Endothelial cell of umbilical vein (primary cell): ENCODE measurements at regions not wholly inside any gene's neighbourhood (a gene's known extent, or its start where the extent isn't known, plus 50 kb on each side); places are given as distances from the start of the nearest gene placed in this dataset.

Experiments
- BruUV-seq: library from RNA; stranded (reverse); fragments of 400-500 nt; replicated peaks from 2 replicates; lab custom pipeline; 2021; lab: Mats Ljungman, UMichigan
- CTCF ChIA-PET: fragments of 300-600, 350-600 bp; sonication (Branson Sonifier 250); formaldehyde crosslinking; loops from one replicate; lab custom pipeline; 2021; ENCODE audit warnings: antibody characterized with exemption, inconsistent platforms; lab: Charles Lee
- POLR2A ChIA-PET: fragments of 300-600, 350-600 bp; sonication (Branson Sonifier 250); formaldehyde crosslinking; loops from one replicate; lab custom pipeline; 2021; ENCODE audit warnings: antibody characterized with exemption, inconsistent platforms; lab: Charles Lee
- DNase-seq: peaks from one replicate; pipeline ENCODE4 v3.0.0-alpha.2; 2011; ENCODE audit warnings: low read depth, low spot score
- FAIRE-seq: peaks from 2 replicates; lab custom pipeline; 2011; peaks lifted over from hg19 to GRCh38; lab: Jason Lieb, UNC
- H2AFZ ChIP-seq: 2 replicates; pipeline ENCODE4 v1.6.0; 2012; ENCODE audit warnings: low read depth, low read length, control low read depth, inconsistent platforms
- H3K27ac ChIP-seq: 2 replicates; pipeline ENCODE4 v1.5.1; 2011; ENCODE audit warnings: low read depth, mild to moderate bottlenecking, control low read depth, low read length, moderate library complexity; ENCODE audit not compliant: insufficient read depth
- H3K27me3 ChIP-seq, 2 experiments: 2 replicates each; pipeline versions ENCODE4 v1.6.0 to v1.6.1; 2011; ENCODE audit warnings: low read length in 2 of 2, mixed read lengths in 1 of 2; ENCODE audit not compliant: control insufficient read depth in 2 of 2, insufficient read depth in 2 of 2
- H3K36me3 ChIP-seq, 2 experiments: 2 replicates in 1 of 2; 3 replicates in 1 of 2; pipeline ENCODE4 v1.5.1; 2011; ENCODE audit warnings: low read length in 2 of 2, mild to moderate bottlenecking in 1 of 2, moderate library complexity in 1 of 2; ENCODE audit not compliant: control insufficient read depth in 2 of 2, insufficient read depth in 2 of 2; ENCODE audit errors: extremely low read depth in 1 of 2
- H3K4me1 ChIP-seq: 3 replicates; pipeline ENCODE4 v1.5.1; 2011; ENCODE audit warnings: mild to moderate bottlenecking, low read length; ENCODE audit not compliant: control insufficient read depth, insufficient read depth; ENCODE audit errors: extremely low read depth
- H3K4me2 ChIP-seq: 2 replicates; pipeline ENCODE4 v1.6.1; 2011; ENCODE audit warnings: low read length, control low read depth, mixed read lengths; ENCODE audit not compliant: insufficient read depth
- H3K4me3 ChIP-seq, 3 experiments: fragments of 200-600 bp in 1 of 3; sonication (generic), shearing (Covaris generic) in 1 of 3; replicated peaks in 1 of 3; 2 replicates each; pipeline ENCODE4 v1.5.1; 2011 to 2016; ENCODE audit warnings: control low read depth in 3 of 3, low read length in 3 of 3, mild to moderate bottlenecking in 2 of 3, inconsistent platforms in 1 of 3, low read depth in 1 of 3, moderate library complexity in 1 of 3; ENCODE audit not compliant: insufficient read depth in 1 of 3
- H3K79me2 ChIP-seq: 2 replicates; pipeline ENCODE4 v1.6.0; 2012; ENCODE audit warnings: low read length, inconsistent platforms; ENCODE audit not compliant: control insufficient read depth, insufficient read depth
- H3K9ac ChIP-seq: replicated peaks from 2 replicates; pipeline ENCODE3; 2011; ENCODE audit warnings: low read length, control low read depth; ENCODE audit not compliant: insufficient read depth; ENCODE audit errors: extremely low read depth
- H3K9me1 ChIP-seq: replicated peaks from 3 replicates; pipeline ENCODE4 v1.6.0; 2011; ENCODE audit warnings: mild to moderate bottlenecking, low read length; ENCODE audit not compliant: control insufficient read depth, insufficient read depth; ENCODE audit errors: extremely low read depth
- H3K9me3 ChIP-seq: replicated peaks from 2 replicates; pipeline ENCODE4 v1.5.1; 2012; ENCODE audit warnings: low read length, inconsistent platforms; ENCODE audit not compliant: control insufficient read depth, insufficient read depth
- H4K20me1 ChIP-seq: replicated peaks from 2 replicates; pipeline ENCODE3; 2011; ENCODE audit warnings: mild to moderate bottlenecking, low read length; ENCODE audit not compliant: control insufficient read depth, insufficient read depth; ENCODE audit errors: extremely low read depth
- EZH2 ChIP-seq: IDR thresholded peaks from 2 replicates; pipeline ENCODE4 v1.6.1; 2012; ENCODE audit warnings: borderline replicate concordance, low read depth, mild to moderate bottlenecking, moderate library complexity, low read length, inconsistent platforms; ENCODE audit not compliant: severe bottlenecking
- FOS ChIP-seq: IDR thresholded peaks from 2 replicates; pipeline ENCODE4 v1.6.1; 2011; ENCODE audit warnings: mild to moderate bottlenecking, low read length, moderate library complexity, borderline replicate concordance; ENCODE audit not compliant: insufficient read depth
- GATA2 ChIP-seq: IDR thresholded peaks from 2 replicates; pipeline ENCODE4 v1.7.0; 2011; ENCODE audit warnings: low read depth, mild to moderate bottlenecking, moderate library complexity, mixed read lengths, low read length; ENCODE audit not compliant: insufficient read length, insufficient read depth
- JUN ChIP-seq: IDR thresholded peaks from 2 replicates; pipeline ENCODE4 v1.6.1; 2011; ENCODE audit warnings: borderline replicate concordance, low read depth; ENCODE audit not compliant: insufficient read length, insufficient read depth
- MYC ChIP-seq: IDR thresholded peaks from one replicate; pipeline ENCODE4 v1.6.1; 2011; ENCODE audit warnings: mild to moderate bottlenecking, low read depth, low read length
- POLR2A ChIP-seq: IDR thresholded peaks from 2 replicates; pipeline ENCODE4 v1.6.1; 2012; ENCODE audit warnings: low read depth, mild to moderate bottlenecking, control low read depth, low read length
- POLR2AphosphoS5 ChIP-seq: IDR thresholded peaks from 2 replicates; pipeline ENCODE4 v1.6.1; 2012; ENCODE audit warnings: low read depth, mild to moderate bottlenecking, control low read depth, low read length, moderate library complexity; ENCODE audit not compliant: insufficient read depth
- dilution Hi-C: fragments of 300-500 bp; cut with MboI; formaldehyde crosslinking; loops from one replicate; pipeline ENCODE4 v1.15.0; 2019; ENCODE audit warnings: low sequenced_read_pairs; ENCODE audit not compliant: extremely low pct_ligation_motif_present
- intact Hi-C: fragments of 100-400 bp; cut with micrococcal nuclease; formaldehyde crosslinking; loops from one replicate; pipeline ENCODE4 v1.10.0; 2022
- TF ChIP-seq, protein P1 (sequence below), 2 donors: IDR thresholded peaks; 1 replicate in 1 of 2; 2 replicates in 1 of 2; pipeline ENCODE4 v1.5.1; 2011; ENCODE audit warnings: low read length in 2 of 2, mild to moderate bottlenecking in 2 of 2, moderate library complexity in 2 of 2, control low read depth in 1 of 2, inconsistent platforms in 1 of 2, low read depth in 1 of 2; ENCODE audit not compliant: insufficient read depth in 1 of 2; ENCODE audit errors: extremely low read depth in 1 of 2
- TF ChIP-seq, protein P2 (sequence below): IDR thresholded peaks from 2 replicates; pipeline ENCODE4 v1.6.1; 2011; ENCODE audit not compliant: insufficient read depth, insufficient read length

DNA sequence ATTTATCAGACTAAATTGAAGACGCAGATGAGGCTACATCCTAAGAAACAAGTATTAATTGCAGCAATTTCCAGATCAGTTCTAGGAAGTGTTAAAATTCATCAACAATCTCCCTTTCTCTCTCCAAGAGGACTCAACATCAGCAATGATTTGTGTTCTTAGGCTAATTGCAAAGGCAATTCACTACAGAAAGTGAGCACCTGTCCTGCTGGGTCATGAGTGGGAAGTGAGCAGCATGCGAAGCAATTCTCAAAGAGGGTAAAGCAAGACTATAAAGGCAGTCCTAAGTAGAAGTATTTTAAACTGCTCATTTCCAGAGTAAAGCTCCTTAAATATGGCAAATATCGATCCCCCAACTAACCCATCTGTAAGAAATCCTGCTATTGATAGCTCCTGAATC, 1191.0 kb upstream of the ALCAM start:
- H3K36me3 ChIP-seq: no peaks in the 10 kb centered on the region
- no peaks in the 10 kb centered on the region for H3K4me1 ChIP-seq
- dilution Hi-C loops: no loop called here
- no peaks in the 10 kb centered on the region for H3K9me1 ChIP-seq
- no peak overlapping the region for H3K27ac ChIP-seq
- intact Hi-C loops: no loop called here
- H4K20me1 ChIP-seq: no peaks in the 10 kb centered on the region
- no peak overlapping the region for H2AFZ ChIP-seq
- no peaks in the 10 kb centered on the region for H3K79me2 ChIP-seq
- ChIA-PET CTCF (no interaction called here), POLR2A (no interaction called here)
- H3K27me3 ChIP-seq: no peaks in the 10 kb centered on the region
- TF ChIP-seq GATA2 (no peak), EZH2 (no peak), POLR2A (no peak), POLR2AphosphoS5 (no peak), JUN (no peak), FOS (no peak), MYC (no peak)
- TF ChIP-seq, protein P1, sequence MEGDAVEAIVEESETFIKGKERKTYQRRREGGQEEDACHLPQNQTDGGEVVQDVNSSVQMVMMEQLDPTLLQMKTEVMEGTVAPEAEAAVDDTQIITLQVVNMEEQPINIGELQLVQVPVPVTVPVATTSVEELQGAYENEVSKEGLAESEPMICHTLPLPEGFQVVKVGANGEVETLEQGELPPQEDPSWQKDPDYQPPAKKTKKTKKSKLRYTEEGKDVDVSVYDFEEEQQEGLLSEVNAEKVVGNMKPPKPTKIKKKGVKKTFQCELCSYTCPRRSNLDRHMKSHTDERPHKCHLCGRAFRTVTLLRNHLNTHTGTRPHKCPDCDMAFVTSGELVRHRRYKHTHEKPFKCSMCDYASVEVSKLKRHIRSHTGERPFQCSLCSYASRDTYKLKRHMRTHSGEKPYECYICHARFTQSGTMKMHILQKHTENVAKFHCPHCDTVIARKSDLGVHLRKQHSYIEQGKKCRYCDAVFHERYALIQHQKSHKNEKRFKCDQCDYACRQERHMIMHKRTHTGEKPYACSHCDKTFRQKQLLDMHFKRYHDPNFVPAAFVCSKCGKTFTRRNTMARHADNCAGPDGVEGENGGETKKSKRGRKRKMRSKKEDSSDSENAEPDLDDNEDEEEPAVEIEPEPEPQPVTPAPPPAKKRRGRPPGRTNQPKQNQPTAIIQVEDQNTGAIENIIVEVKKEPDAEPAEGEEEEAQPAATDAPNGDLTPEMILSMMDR (IDR thresholded peaks at IDR 0.05; ENCODE audit: extremely low read depth in 1 of 2, insufficient read depth in 1 of 2, low read depth in 1 of 2, low read length in 2 of 2): no peak
- TF ChIP-seq, protein P2, sequence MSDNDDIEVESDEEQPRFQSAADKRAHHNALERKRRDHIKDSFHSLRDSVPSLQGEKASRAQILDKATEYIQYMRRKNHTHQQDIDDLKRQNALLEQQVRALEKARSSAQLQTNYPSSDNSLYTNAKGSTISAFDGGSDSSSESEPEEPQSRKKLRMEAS: no peak
- no peaks in the 10 kb centered on the region for H3K9me3 ChIP-seq
- no peak overlapping the region for H3K9ac ChIP-seq
- H3K4me2 ChIP-seq: no peak overlapping the region
- no peak for FAIRE-seq
- DNase-seq: no peak
- no peak overlapping the region for H3K4me3 ChIP-seq
- BruUV-seq: no TSS peak
